H1 (cell line): ENCODE measurements at regions not wholly inside any gene's neighbourhood (a gene's known extent, or its start where the extent isn't known, plus 50 kb on each side); places are given as distances from the start of the nearest gene placed in this dataset.
"Not testable (repeated sequence)": the region's sequence is repeated elsewhere in the genome, so short reads cannot be mapped to it uniquely, and the experiment has no call there.

ENCODE experiments used
- CTCF ChIA-PET: fragments of 300-600 bp; sonication (Branson Sonifier 250); formaldehyde crosslinking; loops from one replicate; lab custom pipeline; 2021; ENCODE audit not compliant: partially characterized antibody; lab: Charles Lee
- POLR2A ChIA-PET: fragments of 300-600 bp; sonication (Branson Sonifier 250); formaldehyde crosslinking; loops from one replicate; lab custom pipeline; 2021; ENCODE audit warnings: inconsistent platforms; ENCODE audit not compliant: partially characterized antibody; lab: Charles Lee
- DNase-seq, 2 experiments: peaks; one replicate each; pipeline versions ENCODE4 v3.0.0 to v3.0.0-alpha.2; 2010 to 2022; ENCODE audit warnings: low spot score in 2 of 2, low read depth in 1 of 2, mixed read lengths in 1 of 2
- FAIRE-seq: peaks from 2 replicates; lab custom pipeline; 2011; peaks lifted over from hg19 to GRCh38; lab: Jason Lieb, UNC
- H2AFZ ChIP-seq: 2 replicates; pipeline ENCODE4 v1.8.1; 2012; ENCODE audit warnings: low read length, inconsistent platforms
- H2AK5ac ChIP-seq: 2 replicates; pipeline ENCODE4 v1.6.1; 2013; ENCODE audit warnings: low read depth, low read length
- H2BK120ac ChIP-seq: replicated peaks from 2 replicates; pipeline ENCODE3; 2013; ENCODE audit warnings: low read depth, low read length, inconsistent platforms
- H2BK12ac ChIP-seq: 2 replicates; pipeline ENCODE4 v1.6.1; 2013; ENCODE audit warnings: low read depth, low read length
- H2BK15ac ChIP-seq: 2 replicates; pipeline ENCODE4 v1.6.1; 2013; ENCODE audit warnings: low read length
- H2BK20ac ChIP-seq: 2 replicates; pipeline ENCODE4 v1.6.1; 2013; ENCODE audit warnings: low read length
- H2BK5ac ChIP-seq: 2 replicates; pipeline ENCODE4 v1.6.1; 2013; ENCODE audit warnings: low read depth, low read length
- H3K14ac ChIP-seq: 2 replicates; pipeline ENCODE4 v1.6.1; 2013; ENCODE audit warnings: inconsistent platforms; ENCODE audit not compliant: insufficient read length
- H3K18ac ChIP-seq: 2 replicates; pipeline ENCODE4 v1.6.1; 2013; ENCODE audit warnings: low read length; ENCODE audit errors: extremely low read depth
- H3K23ac ChIP-seq: 2 replicates; pipeline ENCODE4 v1.6.1; 2013; ENCODE audit warnings: inconsistent platforms; ENCODE audit not compliant: insufficient read length
- H3K23me2 ChIP-seq: 2 replicates; pipeline ENCODE4 v1.6.1; 2013; ENCODE audit warnings: low read depth, low read length
- H3K27ac ChIP-seq: 2 replicates; pipeline ENCODE4 v1.6.1; 2011; ENCODE audit warnings: low read depth, low read length, inconsistent platforms
- H3K27me3 ChIP-seq, 4 experiments: replicated peaks in 1 of 4; 1 replicate in 1 of 4; 2 replicates in 3 of 4; pipeline versions ENCODE4 v1.6.1 to v1.8.1; 2011 to 2013; ENCODE audit warnings: low read length in 3 of 4, mild to moderate bottlenecking in 3 of 4, inconsistent platforms in 2 of 4, mixed read lengths in 2 of 4, moderate library complexity in 1 of 4; ENCODE audit not compliant: control insufficient read depth in 3 of 4, insufficient read depth in 3 of 4; ENCODE audit errors: extremely low read depth in 1 of 4
- H3K36me3 ChIP-seq, 4 experiments: 2 replicates each; pipeline versions ENCODE4 v1.6.1 to v1.8.1; 2011 to 2013; ENCODE audit warnings: mild to moderate bottlenecking in 4 of 4, low read length in 3 of 4, moderate library complexity in 2 of 4, control low read depth in 1 of 4, inconsistent platforms in 1 of 4; ENCODE audit not compliant: insufficient read depth in 4 of 4, control insufficient read depth in 2 of 4
- H3K4ac ChIP-seq: replicated peaks from 2 replicates; pipeline ENCODE3; 2013; ENCODE audit warnings: low read length, low read depth, mixed read lengths, inconsistent platforms; ENCODE audit not compliant: insufficient read length
- H3K4me1 ChIP-seq, 4 experiments: replicated peaks in 1 of 4; 1 replicate in 1 of 4; 2 replicates in 3 of 4; pipeline versions ENCODE4 v1.6.1 to v1.8.1; 2011 to 2013; ENCODE audit warnings: low read length in 3 of 4, inconsistent platforms in 2 of 4, mixed read lengths in 1 of 4; ENCODE audit not compliant: insufficient read depth in 4 of 4, control insufficient read depth in 3 of 4
- H3K4me2 ChIP-seq, 2 experiments: 2 replicates each; pipeline versions ENCODE4 v1.6.1 to v1.8.1; 2011 to 2013; ENCODE audit warnings: low read depth in 2 of 2, low read length in 2 of 2, control low read depth in 1 of 2, inconsistent platforms in 1 of 2, mild to moderate bottlenecking in 1 of 2; ENCODE audit not compliant: insufficient read depth in 1 of 2
- H3K4me3 ChIP-seq, 4 experiments: fragments of 200-600, 300-600 bp in 1 of 4; sonication (generic), shearing (Covaris generic), sonication (Bioruptor Twin) in 1 of 4; 2 replicates each; pipeline versions ENCODE4 v1.5.1 to v1.8.1; 2011 to 2016; ENCODE audit warnings: low read length in 4 of 4, low read depth in 3 of 4, control low read depth in 2 of 4, inconsistent platforms in 2 of 4, mild to moderate bottlenecking in 2 of 4, mixed read lengths in 1 of 4, moderate library complexity in 1 of 4; ENCODE audit not compliant: insufficient read depth in 2 of 4; ENCODE audit errors: extremely low read depth in 1 of 4
- H3K56ac ChIP-seq: replicated peaks from 2 replicates; pipeline ENCODE3; 2013; ENCODE audit warnings: low read depth, mild to moderate bottlenecking, mixed read lengths, low read length, inconsistent platforms; ENCODE audit not compliant: insufficient read length
- H3K79me1 ChIP-seq: 2 replicates; pipeline ENCODE4 v1.6.1; 2013; ENCODE audit warnings: low read depth, low read length, control low read depth
- H3K79me2 ChIP-seq, 2 experiments: 2 replicates each; pipeline versions ENCODE4 v1.6.1 to v1.8.1; 2012 to 2013; ENCODE audit warnings: low read length in 2 of 2, mild to moderate bottlenecking in 2 of 2, inconsistent platforms in 1 of 2; ENCODE audit not compliant: insufficient read depth in 2 of 2, control insufficient read depth in 1 of 2
- H3K9ac ChIP-seq, 4 experiments: replicated peaks in 1 of 4; 1 replicate in 1 of 4; 2 replicates in 3 of 4; pipeline versions ENCODE4 v1.6.1 to v1.8.1; 2011 to 2013; ENCODE audit warnings: low read depth in 3 of 4, low read length in 3 of 4, control low read depth in 2 of 4, mild to moderate bottlenecking in 2 of 4, moderate library complexity in 2 of 4, inconsistent platforms in 1 of 4; ENCODE audit errors: extremely low read depth in 1 of 4
- H3K9me3 ChIP-seq, 2 experiments: 2 replicates each; pipeline versions ENCODE4 v1.6.1 to v1.8.1; 2012 to 2013; ENCODE audit warnings: mild to moderate bottlenecking in 2 of 2, moderate library complexity in 2 of 2, control low read depth in 1 of 2, inconsistent platforms in 1 of 2, low read depth in 1 of 2, low read length in 1 of 2, mixed read lengths in 1 of 2; ENCODE audit not compliant: insufficient read depth in 2 of 2
- H4K20me1 ChIP-seq, 2 experiments: replicated peaks in 1 of 2; 2 replicates each; pipeline versions ENCODE3 to v1.8.1; 2011 to 2013; ENCODE audit warnings: inconsistent platforms in 2 of 2, low read length in 2 of 2, mild to moderate bottlenecking in 1 of 2; ENCODE audit not compliant: insufficient read depth in 2 of 2, control insufficient read depth in 1 of 2
- H4K5ac ChIP-seq: 2 replicates; pipeline ENCODE4 v1.6.1; 2013; ENCODE audit warnings: low read length, low read depth, mixed read lengths, inconsistent platforms; ENCODE audit not compliant: insufficient read length
- H4K8ac ChIP-seq: 2 replicates; pipeline ENCODE4 v1.8.0; 2013; ENCODE audit warnings: mild to moderate bottlenecking, moderate library complexity, low read length, inconsistent platforms; ENCODE audit not compliant: insufficient read depth; ENCODE audit errors: extremely low read depth
- H4K91ac ChIP-seq: replicated peaks from 2 replicates; pipeline ENCODE3; 2013; ENCODE audit warnings: low read length, mixed read lengths, inconsistent platforms; ENCODE audit not compliant: insufficient read length
- WGBS, 2 experiments: shearing (Covaris generic) in 1 of 2; methylation state at CpG; one replicate each; pipeline versions ENCODE4 v1.1.6 to v1.1.7; 2013 to 2015; ENCODE audit warnings: low lambda C conversion rate in 2 of 2, mixed read lengths in 2 of 2, inconsistent platforms in 1 of 2, low coverage in 1 of 2, missing lambda C conversion rate in 1 of 2; ENCODE audit not compliant: insufficient replicate concordance in 2 of 2, insufficient coverage in 1 of 2, insufficient read length in 1 of 2; ENCODE audit errors: extremely low coverage in 1 of 2, missing lambda C conversion rate in 1 of 2; 5-methylcytosine and 5-hydroxymethylcytosine counted together

DNA sequence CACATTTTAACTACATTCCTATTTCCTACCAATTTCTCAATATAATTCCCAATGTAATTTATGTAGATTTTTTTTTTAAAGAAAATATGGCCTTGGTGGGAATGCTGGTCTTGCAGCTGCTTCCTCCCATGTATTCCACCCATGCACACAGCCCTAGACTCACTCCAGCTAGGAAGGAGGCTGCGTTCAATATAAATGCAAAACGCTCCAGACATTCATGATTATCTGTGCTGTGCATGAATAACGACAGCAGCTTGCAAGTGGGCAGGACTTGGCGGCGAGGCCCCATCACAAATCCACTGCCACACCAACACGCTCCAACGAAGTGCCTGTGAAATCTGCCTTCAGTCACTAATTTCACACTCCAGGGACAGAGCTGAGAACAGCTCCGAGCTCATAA is 391.2 kb downstream of the PREX1 start:
- H3K23me2 ChIP-seq, H3K4ac ChIP-seq, H4K5ac ChIP-seq, H3K79me2 ChIP-seq, H3K27me3 ChIP-seq, H3K14ac ChIP-seq, H3K4me1 ChIP-seq, H2AK5ac ChIP-seq, H3K4me2 ChIP-seq, H3K9ac ChIP-seq, H3K18ac ChIP-seq, H3K27ac ChIP-seq, H3K56ac ChIP-seq, H3K79me1 ChIP-seq, H4K8ac ChIP-seq, POLR2A ChIA-PET, FAIRE-seq, H4K20me1 ChIP-seq, DNase-seq, H2AFZ ChIP-seq, H3K36me3 ChIP-seq, H3K23ac ChIP-seq, H2BK120ac ChIP-seq, H3K4me3 ChIP-seq, H3K9me3 ChIP-seq, H2BK12ac ChIP-seq, H2BK20ac ChIP-seq, H2BK15ac ChIP-seq, H2BK5ac ChIP-seq, H4K91ac ChIP-seq: not testable (repeated sequence)
- WGBS, 2 experiments, result 91% methylated on average over 7 of the region's 8 CpGs; no CpG with 5 or more reads in 1 of the 2 experiments
- CTCF ChIA-PET, result interaction anchor here (1.0 kb wide), 2 partner anchors 30 to 759 kb away, joined by 3 read pairs; no protein-coding TSS in a partner anchor
